Neural cell (in vitro differentiated cells): ENCODE measurements at regions not wholly inside any gene's neighbourhood (a gene's known extent, or its start where the extent isn't known, plus 50 kb on each side); places are given as distances from the start of the nearest gene placed in this dataset.

Source experiments
- H2AFZ ChIP-seq: fragments of 200-600, 300-800 bp; sonication (generic), shearing (Covaris generic); 2 replicates; pipeline ENCODE4 v1.6.0; 2014; ENCODE audit warnings: low read depth, mild to moderate bottlenecking, antibody characterized with exemption, low read length, moderate library complexity
- H3F3A ChIP-seq: fragments of 200-600 bp; shearing (Covaris generic); 2 replicates; pipeline ENCODE4 v1.6.1; 2016; ENCODE audit warnings: mild to moderate bottlenecking, moderate library complexity, mixed read lengths, antibody characterized with exemption, low read length; ENCODE audit not compliant: insufficient read depth, poor library complexity, severe bottlenecking
- H3K27ac ChIP-seq: fragments of 200-600, 300-800 bp; sonication (generic), shearing (Covaris generic); 2 replicates; pipeline ENCODE4 v1.5.1; 2014; ENCODE audit warnings: mild to moderate bottlenecking, low read length, moderate library complexity
- H3K27me3 ChIP-seq: fragments of 300-800, 200-600 bp; sonication (generic), shearing (Covaris generic); 2 replicates; pipeline ENCODE4 v1.6.0; 2014; ENCODE audit warnings: mild to moderate bottlenecking, low read depth, low read length, moderate library complexity; ENCODE audit not compliant: insufficient read depth
- H3K36me3 ChIP-seq: fragments of 300-800, 200-600 bp; sonication (generic), shearing (Covaris generic); 2 replicates; pipeline ENCODE4 v1.5.1; 2014; ENCODE audit warnings: mild to moderate bottlenecking, antibody characterized with exemption, low read length, moderate library complexity; ENCODE audit not compliant: insufficient read depth
- H3K4me2 ChIP-seq: fragments of 300-800, 200-600 bp; sonication (generic), shearing (Covaris generic); 2 replicates; pipeline ENCODE4 v1.6.0; 2014; ENCODE audit warnings: mild to moderate bottlenecking, low read length
- H3K4me3 ChIP-seq: fragments of 300-800, 200-600 bp; sonication (generic), shearing (Covaris generic); 2 replicates; pipeline ENCODE4 v1.5.1; 2014; ENCODE audit warnings: mild to moderate bottlenecking, low read length, moderate library complexity
- H3K79me2 ChIP-seq: fragments of 200-600 bp; shearing (Covaris generic); replicated peaks from 2 replicates; pipeline ENCODE4 v1.6.0; 2014; ENCODE audit warnings: mild to moderate bottlenecking, low read length, moderate library complexity; ENCODE audit not compliant: insufficient read depth
- H3K9ac ChIP-seq: fragments of 300-800, 200-600 bp; sonication (generic), shearing (Covaris generic); 2 replicates; pipeline ENCODE4 v1.6.1; 2016; ENCODE audit warnings: mild to moderate bottlenecking, low read length, mixed read lengths
- H3K9me2 ChIP-seq: fragments of 200-600 bp; shearing (Covaris generic); 2 replicates; pipeline ENCODE4 v1.6.1; 2016; ENCODE audit warnings: mild to moderate bottlenecking, low read length, mixed read lengths; ENCODE audit not compliant: insufficient read depth
- H3K9me3 ChIP-seq: fragments of 200-600, 300-800 bp; sonication (generic), shearing (Covaris generic); 2 replicates; pipeline ENCODE4 v1.6.1; 2016; ENCODE audit warnings: mild to moderate bottlenecking, mixed run types, low read length, moderate library complexity, mixed read lengths
- H4K20me1 ChIP-seq: fragments of 200-600 bp; shearing (Covaris generic); 2 replicates; pipeline ENCODE4 v1.6.1; 2016; ENCODE audit warnings: mild to moderate bottlenecking, mixed run types; ENCODE audit not compliant: insufficient read depth
- CTCF ChIP-seq: fragments of 450-650 bp; IDR thresholded peaks from 2 replicates; pipeline ENCODE4 v1.5.1; 2014; ENCODE audit warnings: antibody characterized with exemption, mild to moderate bottlenecking, moderate library complexity; ENCODE audit not compliant: poor library complexity, severe bottlenecking
- EP300 ChIP-seq: fragments of 450-650 bp; conservative IDR thresholded peaks from 2 replicates; pipeline ENCODE4 v1.6.1; 2014; ENCODE audit warnings: antibody characterized with exemption, mild to moderate bottlenecking, moderate library complexity; ENCODE audit not compliant: poor library complexity, severe bottlenecking
- EZH2 ChIP-seq: fragments of 200-600, 300-800 bp; shearing (Covaris generic), sonication (generic); IDR thresholded peaks from 2 replicates; pipeline ENCODE4 v1.6.1; 2014; ENCODE audit warnings: antibody characterized with exemption, low read length, borderline replicate concordance, mild to moderate bottlenecking; ENCODE audit not compliant: insufficient read depth, poor library complexity, severe bottlenecking
- MXI1 ChIP-seq: fragments of 450-650 bp; conservative IDR thresholded peaks from 2 replicates; pipeline ENCODE4 v1.6.1; 2014; ENCODE audit warnings: antibody characterized with exemption, mild to moderate bottlenecking; ENCODE audit not compliant: poor library complexity, severe bottlenecking
- POLR2AphosphoS5 ChIP-seq: IDR thresholded peaks from 2 replicates; pipeline ENCODE4 v1.6.1; 2012
- RAD21 ChIP-seq: fragments of 450-650 bp; conservative IDR thresholded peaks from 2 replicates; pipeline ENCODE4 v1.6.1; 2014; ENCODE audit warnings: antibody characterized with exemption, mild to moderate bottlenecking, moderate library complexity
- REST ChIP-seq: IDR thresholded peaks from 2 replicates; pipeline ENCODE4 v1.6.1; 2012; ENCODE audit warnings: borderline replicate concordance
- SMC3 ChIP-seq: fragments of 450-650 bp; conservative IDR thresholded peaks from 2 replicates; pipeline ENCODE4 v1.6.1; 2014; ENCODE audit warnings: antibody characterized with exemption, mild to moderate bottlenecking, moderate library complexity; ENCODE audit not compliant: poor library complexity
- TAF1 ChIP-seq: IDR thresholded peaks from 2 replicates; pipeline ENCODE4 v1.6.1; 2012; ENCODE audit warnings: low read depth

- no peak overlapping the region for H3K4me3 ChIP-seq
- no peaks in the 10 kb centered on the region for H3K9me2 ChIP-seq
- H3K27ac ChIP-seq, result peak overlapping the region; percentile 14
- H3K4me2 ChIP-seq, result no peak overlapping the region
- H4K20me1 ChIP-seq, result no peaks in the 10 kb centered on the region
- no peaks in the 10 kb centered on the region for H3F3A ChIP-seq
- no peaks in the 10 kb centered on the region for H3K79me2 ChIP-seq
- H3K36me3 ChIP-seq, result no peaks in the 10 kb centered on the region
- no peaks in the 10 kb centered on the region for H3K27me3 ChIP-seq
- no peak overlapping the region for H3K9ac ChIP-seq
- TF ChIP-seq RAD21, result peak; percentile 20
- TF ChIP-seq SMC3, result no peak
- no peak overlapping the region for H2AFZ ChIP-seq
- no peaks in the 10 kb centered on the region for H3K9me3 ChIP-seq
These were observed 1963.3 kb upstream of the PIK3C3 start for GRCh38 chr18:39991696-39992265.

GRCh38 chr18:39990540-39990939 lies 1964.5 kb upstream of the PIK3C3 start:
- no peak for TF ChIP-seq RAD21
- no peak for TF ChIP-seq CTCF
- TF ChIP-seq SMC3, result no peak
- TF ChIP-seq EZH2, result no peak
- no peak for TF ChIP-seq EP300
- no peak for TF ChIP-seq MXI1
- no peak for TF ChIP-seq REST
- no peak for TF ChIP-seq POLR2AphosphoS5
- TF ChIP-seq TAF1, result no peak
- Histone ChIP-seq H3K9me2 (no peaks in the 10 kb centered on the region), H3K9me3 (no peaks in the 10 kb centered on the region), H3K9ac (no peak overlapping the region), H2AFZ (no peak overlapping the region), H3F3A (no peaks in the 10 kb centered on the region), H3K27ac (no peak overlapping the region), H3K79me2 (no peaks in the 10 kb centered on the region), H3K27me3 (no peaks in the 10 kb centered on the region), H3K4me3 (no peak overlapping the region), H3K36me3 (no peaks in the 10 kb centered on the region), H4K20me1 (no peaks in the 10 kb centered on the region), H3K4me2 (no peak overlapping the region)

- H3K27ac ChIP-seq, result no peak overlapping the region
- H2AFZ ChIP-seq, result no peak overlapping the region
- no peaks in the 10 kb centered on the region for H3K9me3 ChIP-seq
These were observed 1978.3 kb upstream of the PIK3C3 start for GRCh38 chr18:39976771-39977170.

More at GRCh38 chr18:39976771-39977170, 1978.3 kb upstream of the PIK3C3 start:
- no peaks in the 10 kb centered on the region for H3K79me2 ChIP-seq
- no peaks in the 10 kb centered on the region for H3K36me3 ChIP-seq
- H4K20me1 ChIP-seq, result no peaks in the 10 kb centered on the region
- no peaks in the 10 kb centered on the region for H3K27me3 ChIP-seq
- no peaks in the 10 kb centered on the region for H3K9me2 ChIP-seq
- H3K4me2 ChIP-seq, result no peak overlapping the region
- H3F3A ChIP-seq, result no peaks in the 10 kb centered on the region
- no peak overlapping the region for H3K4me3 ChIP-seq
- TF ChIP-seq POLR2AphosphoS5 (no peak), CTCF (no peak), REST (no peak), SMC3 (no peak), MXI1 (no peak), EP300 (no peak), RAD21 (no peak), EZH2 (no peak), TAF1 (no peak)
- H3K9ac ChIP-seq, result no peak overlapping the region
